ENCODE measurements at regions not wholly inside any gene's neighbourhood (a gene's known extent, or its start where the extent isn't known, plus 50 kb on each side); places are given as distances from the start of the nearest gene placed in this dataset.

DNA sequence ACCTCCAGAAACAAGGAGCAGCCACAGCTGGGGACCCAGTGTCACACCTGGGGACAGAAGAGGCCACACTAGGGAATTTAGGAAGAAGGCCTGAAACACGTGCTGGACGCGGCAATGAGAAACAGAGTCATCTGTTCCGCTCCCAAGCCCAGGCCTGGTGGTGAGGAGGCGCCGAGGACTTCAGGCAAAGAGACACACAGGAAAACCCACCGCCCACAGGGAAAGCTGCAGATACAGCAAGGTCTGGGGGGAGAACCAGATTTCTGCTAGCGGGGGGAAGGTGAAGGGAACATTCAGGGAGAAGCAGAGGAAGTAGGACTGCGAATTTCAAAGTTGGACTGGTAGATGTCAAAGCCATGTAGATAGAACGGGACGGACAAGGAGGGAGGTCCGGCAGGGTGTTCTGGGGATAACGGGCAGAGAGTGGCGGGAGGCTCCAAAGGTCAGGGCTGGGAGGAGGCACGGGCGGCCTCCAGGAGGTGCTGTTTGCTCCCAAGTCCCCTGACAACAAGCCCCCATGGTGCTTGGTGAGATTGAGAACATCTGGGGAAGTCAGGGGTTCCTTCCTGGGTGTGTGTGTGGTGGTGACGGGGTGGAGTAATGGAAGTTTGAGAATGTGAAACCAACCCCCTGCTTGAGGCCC, 351.7 kb upstream of the MYT1L start:
- no peak overlapping the region for H3K27ac ChIP-seq (ENCODE audit: low read depth)
- H3K4me1 ChIP-seq (ENCODE audit: insufficient read depth): no peaks in the 10 kb centered on the region
- WGBS: 96% methylated on average over 17 of the region's 17 CpGs
- H3K36me3 ChIP-seq (ENCODE audit: insufficient read depth): no peaks in the 10 kb centered on the region
- no peak overlapping the region for H3K4me3 ChIP-seq (ENCODE audit: low read depth, low read length)
- no peak for DNase-seq (ENCODE audit: extremely low spot score)

DNA sequence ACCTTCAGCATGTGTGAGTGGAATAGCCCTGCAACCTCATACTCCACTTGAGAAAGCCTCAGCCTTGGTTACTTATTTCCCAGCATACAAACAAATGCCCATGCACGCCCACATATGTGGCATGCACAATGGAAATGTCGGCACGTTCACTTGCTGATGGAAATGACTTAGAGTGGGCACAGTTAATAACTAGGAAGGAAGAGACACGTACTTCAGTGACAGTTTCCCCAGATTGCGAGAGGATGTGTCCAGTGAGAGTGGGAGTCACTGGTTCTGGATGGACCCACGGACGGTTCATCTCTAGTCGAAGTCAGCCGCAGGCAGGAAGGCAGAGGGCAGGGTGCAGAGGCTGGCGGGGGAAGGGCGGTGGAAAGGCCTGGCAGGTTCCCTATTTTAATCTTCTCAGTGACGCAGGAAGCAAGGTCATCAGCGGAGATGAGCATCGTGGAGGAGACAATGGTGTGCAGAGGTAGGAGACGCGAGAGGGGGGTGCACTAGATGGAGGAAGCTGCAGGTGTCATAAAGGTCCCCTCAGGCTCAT, 350.7 kb upstream of the MYT1L start:
- Histone ChIP-seq H3K4me3 (ENCODE audit: low read depth, low read length) (no peak overlapping the region), H3K27ac (ENCODE audit: low read depth) (no peak overlapping the region), H3K36me3 (ENCODE audit: insufficient read depth) (no peaks in the 10 kb centered on the region), H3K4me1 (ENCODE audit: insufficient read depth) (no peaks in the 10 kb centered on the region)
- WGBS: 81% methylated on average over 16 of the region's 16 CpGs
- DNase-seq (ENCODE audit: extremely low spot score): no peak

DNA sequence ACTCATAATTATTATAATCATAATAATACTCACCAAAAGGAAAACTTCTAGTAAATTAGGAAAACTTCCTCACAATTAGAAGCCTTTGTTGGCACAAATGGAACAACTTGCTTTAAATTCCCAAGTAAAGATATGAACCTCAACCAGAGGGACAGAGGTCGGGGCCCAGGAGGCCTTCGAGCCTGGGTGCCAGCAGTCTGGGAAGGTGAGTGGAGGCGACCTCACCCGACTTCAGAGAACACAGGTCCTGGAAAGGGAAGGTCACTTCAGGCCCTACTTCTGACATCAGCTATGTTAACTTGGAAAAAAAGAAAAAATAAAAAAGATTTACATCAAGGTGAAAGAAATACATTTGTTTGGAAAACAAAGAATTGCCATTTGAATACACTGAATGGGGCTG, 350.0 kb upstream of the MYT1L start:
- 92% methylated on average over 4 of the region's 4 CpGs for WGBS
- Histone ChIP-seq H3K27ac (ENCODE audit: low read depth) (no peak overlapping the region), H3K36me3 (ENCODE audit: insufficient read depth) (no peaks in the 10 kb centered on the region), H3K4me3 (ENCODE audit: low read depth, low read length) (no peak overlapping the region), H3K4me1 (ENCODE audit: insufficient read depth) (no peaks in the 10 kb centered on the region)
- no peak for DNase-seq (ENCODE audit: extremely low spot score)

DNA sequence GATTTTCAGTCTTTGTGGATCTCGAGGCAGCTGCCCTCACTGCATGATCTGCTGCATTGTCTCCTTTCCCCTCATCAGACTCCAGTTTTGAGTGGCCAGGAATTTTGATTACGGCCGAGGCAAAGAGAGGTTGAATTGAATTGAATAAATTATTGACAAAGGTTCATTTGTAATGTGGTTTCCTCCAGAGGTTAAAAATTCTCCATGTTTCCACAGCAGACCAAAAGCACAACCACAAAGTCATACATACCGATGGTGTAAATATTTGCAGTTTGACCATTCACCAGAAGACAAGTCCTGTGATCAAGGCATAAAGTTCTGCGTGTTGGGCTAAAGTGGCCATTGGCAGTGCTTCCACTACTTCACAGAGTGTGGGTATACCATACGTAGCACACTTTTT, 343.8 kb upstream of the MYT1L start:
- Histone ChIP-seq H3K36me3 (ENCODE audit: insufficient read depth) (no peaks in the 10 kb centered on the region), H3K4me1 (ENCODE audit: insufficient read depth) (no peaks in the 10 kb centered on the region), H3K4me3 (ENCODE audit: low read depth, low read length) (no peak overlapping the region), H3K27ac (ENCODE audit: low read depth) (no peak overlapping the region)
- no peak for DNase-seq (ENCODE audit: extremely low spot score)
- 89% methylated on average over 6 of the region's 6 CpGs for WGBS

DNA sequence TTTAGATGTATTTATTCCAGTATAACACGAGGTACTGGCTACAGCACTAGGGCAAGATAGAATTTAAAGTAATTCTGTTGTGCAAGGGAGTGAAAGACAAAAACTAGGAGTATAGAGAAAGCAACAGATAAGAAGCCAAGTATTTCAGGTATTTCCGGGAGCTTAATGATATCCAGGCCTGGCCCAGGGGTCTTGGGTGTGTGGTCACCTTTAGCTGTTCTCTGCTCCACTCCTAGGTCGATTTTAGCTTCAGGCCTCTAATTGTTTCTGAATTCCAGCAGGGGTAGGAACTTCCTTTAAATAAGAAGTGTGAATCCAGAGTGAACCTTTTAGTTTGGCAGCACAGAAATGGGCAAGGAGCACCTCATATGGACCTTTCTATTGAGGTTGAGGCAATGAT, 342.3 kb upstream of the MYT1L start:
- WGBS: 66% methylated on average over 3 of the region's 3 CpGs
- Histone ChIP-seq H3K4me3 (ENCODE audit: low read depth, low read length) (no peak overlapping the region), H3K27ac (ENCODE audit: low read depth) (no peak overlapping the region), H3K36me3 (ENCODE audit: insufficient read depth) (no peaks in the 10 kb centered on the region), H3K4me1 (ENCODE audit: insufficient read depth) (no peaks in the 10 kb centered on the region)
- no peak for DNase-seq (ENCODE audit: extremely low spot score)

DNA sequence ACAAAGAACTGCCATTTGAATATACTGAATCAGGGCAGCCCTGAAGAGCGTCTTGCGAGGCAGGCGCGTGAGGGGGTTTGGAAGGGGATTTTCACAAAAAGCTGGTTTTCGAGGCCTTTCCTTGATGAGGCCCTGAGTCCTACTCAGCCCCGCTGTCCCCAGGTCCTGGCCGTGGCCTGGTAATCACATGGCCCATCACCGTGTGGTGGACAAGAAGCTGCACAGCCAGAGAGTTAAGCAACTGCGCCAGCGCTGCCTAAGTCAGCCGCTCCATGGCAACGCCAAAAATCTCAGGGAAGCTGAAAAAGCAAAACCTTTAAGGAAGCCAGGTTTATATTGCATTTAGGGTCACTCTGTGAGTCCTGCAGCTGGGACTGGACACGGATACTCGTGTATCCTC, 341.2 kb upstream of the MYT1L start:
- no peaks in the 10 kb centered on the region for H3K4me1 ChIP-seq (ENCODE audit: insufficient read depth)
- DNase-seq (ENCODE audit: extremely low spot score): no peak
- H3K27ac ChIP-seq (ENCODE audit: low read depth): no peak overlapping the region
- no peak overlapping the region for H3K4me3 ChIP-seq (ENCODE audit: low read depth, low read length)
- WGBS: 93% methylated on average over 14 of the region's 14 CpGs
- H3K36me3 ChIP-seq (ENCODE audit: insufficient read depth): no peaks in the 10 kb centered on the region

DNA sequence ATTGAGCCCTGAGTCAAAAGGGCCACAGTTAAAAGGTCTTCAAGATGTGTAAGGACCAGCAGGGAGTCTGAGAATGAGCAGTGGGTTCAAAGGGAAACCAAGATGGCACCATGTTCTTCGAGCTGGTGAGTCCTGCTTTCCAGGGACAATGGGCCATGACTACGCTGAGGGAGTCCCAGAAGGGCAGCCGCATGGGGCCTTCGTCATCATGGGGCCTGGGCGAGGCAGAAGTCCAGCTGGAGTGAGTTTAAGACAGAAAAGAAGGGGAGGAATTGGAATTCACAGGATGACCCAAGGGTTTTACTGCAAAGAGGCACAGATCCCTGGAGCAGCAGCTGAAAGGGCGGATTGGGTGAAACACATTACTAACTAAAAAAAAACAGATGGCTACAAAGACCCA, 340.8 kb upstream of the MYT1L start:
- H3K4me1 ChIP-seq (ENCODE audit: insufficient read depth): no peaks in the 10 kb centered on the region
- no peak overlapping the region for H3K4me3 ChIP-seq (ENCODE audit: low read depth, low read length)
- 93% methylated on average over 6 of the region's 6 CpGs for whole genome bisulfite sequencing
- H3K36me3 ChIP-seq (ENCODE audit: insufficient read depth): no peaks in the 10 kb centered on the region
- no peak overlapping the region for H3K27ac ChIP-seq (ENCODE audit: low read depth)
- no peak for DNase-seq (ENCODE audit: extremely low spot score)

DNA sequence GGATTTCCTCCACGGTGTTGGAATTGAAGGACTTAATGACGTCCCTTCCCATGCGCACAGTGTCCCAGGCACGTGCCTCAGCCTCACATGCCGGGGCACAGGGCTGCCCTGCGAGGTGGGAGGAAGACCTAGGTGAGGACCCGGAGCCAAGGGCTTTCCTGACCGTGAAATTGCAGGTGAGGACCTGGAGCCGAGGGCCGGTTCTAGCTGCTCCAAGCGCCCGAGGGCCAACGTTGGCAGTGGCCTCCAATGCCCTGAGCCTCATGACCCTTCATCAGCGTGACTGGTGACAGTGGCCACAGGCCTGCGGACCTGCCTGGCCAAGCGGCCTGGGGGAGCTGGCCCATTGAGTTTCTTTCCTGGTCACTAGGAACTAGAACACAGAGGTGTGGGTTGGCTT, 338.2 kb upstream of the MYT1L start:
- Histone ChIP-seq H3K27ac (ENCODE audit: low read depth) (no peak overlapping the region), H3K4me1 (ENCODE audit: insufficient read depth) (no peaks in the 10 kb centered on the region), H3K36me3 (ENCODE audit: insufficient read depth) (no peaks in the 10 kb centered on the region), H3K4me3 (ENCODE audit: low read depth, low read length) (no peak overlapping the region)
- WGBS: 95% methylated on average over 16 of the region's 16 CpGs
- DNase-seq (ENCODE audit: extremely low spot score): no peak

DNA sequence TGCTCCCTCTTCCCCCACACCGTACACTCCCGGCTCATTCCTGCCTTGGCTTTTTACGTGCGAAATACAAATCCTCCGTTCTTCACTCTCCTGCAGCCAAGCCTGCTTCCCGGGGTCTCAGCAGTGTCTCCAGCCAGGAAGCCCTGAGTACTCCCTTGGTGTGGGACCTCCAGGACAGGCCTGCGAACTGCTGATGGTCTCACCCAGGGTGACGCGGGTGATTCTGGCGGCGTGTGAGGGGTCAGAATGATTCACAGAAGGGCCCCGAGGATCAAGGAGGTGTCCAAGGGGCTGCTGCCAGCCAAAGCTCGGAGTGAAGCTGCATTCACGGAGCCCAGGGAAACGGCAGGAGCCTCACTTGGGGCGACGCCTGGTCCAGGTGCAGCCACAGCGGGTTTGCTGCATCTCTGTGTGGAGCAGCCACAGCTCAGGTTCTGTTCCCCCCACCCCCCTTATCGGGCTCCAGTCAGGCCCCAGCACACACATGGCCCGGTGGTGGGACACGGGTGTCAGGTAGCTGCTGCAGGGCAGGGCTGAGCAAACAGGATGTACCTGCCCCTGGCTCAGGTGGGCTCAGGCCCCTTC, 337.7 kb upstream of the MYT1L start:
- WGBS: 85% methylated on average over 21 of the region's 21 CpGs
- Histone ChIP-seq H3K27ac (ENCODE audit: low read depth) (no peak overlapping the region), H3K4me3 (ENCODE audit: low read depth, low read length) (no peak overlapping the region), H3K4me1 (ENCODE audit: insufficient read depth) (no peaks in the 10 kb centered on the region), H3K36me3 (ENCODE audit: insufficient read depth) (no peaks in the 10 kb centered on the region)
- no peak for DNase-seq (ENCODE audit: extremely low spot score)

DNA sequence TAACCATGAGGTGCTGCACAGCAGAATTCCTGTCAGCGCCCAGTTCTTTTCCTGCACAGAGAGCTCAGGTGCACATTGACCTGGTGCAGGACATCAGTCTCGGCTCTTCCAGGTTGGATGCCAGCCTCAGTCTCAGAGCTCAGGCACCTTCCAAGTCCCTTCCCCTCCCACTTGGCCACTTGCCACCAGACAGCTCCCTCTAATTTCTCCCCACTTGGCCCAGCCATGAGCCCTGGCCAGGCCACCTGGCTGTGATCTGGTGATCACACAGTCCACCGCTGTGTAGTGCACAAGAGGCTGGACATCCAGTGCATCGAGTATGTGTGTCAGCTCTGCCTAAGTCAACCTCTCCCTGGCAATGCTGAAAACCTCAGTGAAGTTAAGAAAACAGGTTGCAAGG, 336.6 kb upstream of the MYT1L start:
- 85% methylated on average over 4 of the region's 4 CpGs for WGBS
- no peak for DNase-seq (ENCODE audit: extremely low spot score)
- no peak overlapping the region for H3K4me3 ChIP-seq (ENCODE audit: low read depth, low read length)
- no peak overlapping the region for H3K27ac ChIP-seq (ENCODE audit: low read depth)
- H3K36me3 ChIP-seq (ENCODE audit: insufficient read depth): no peaks in the 10 kb centered on the region
- H3K4me1 ChIP-seq (ENCODE audit: insufficient read depth): no peaks in the 10 kb centered on the region

DNA sequence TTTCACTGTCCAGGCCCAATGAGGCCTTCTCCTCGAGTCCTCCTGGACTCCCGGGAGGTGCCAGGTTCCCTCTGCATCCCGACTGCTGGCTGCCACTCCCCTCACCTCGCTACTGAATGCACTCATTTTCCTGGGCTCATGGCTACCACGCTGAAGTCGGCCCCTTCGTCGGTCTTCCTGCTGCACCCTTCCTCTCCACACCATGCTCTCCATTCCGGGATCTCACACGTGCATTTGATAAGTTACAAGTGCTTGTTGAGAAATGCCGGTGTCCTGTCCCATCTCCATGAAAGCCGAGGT, 334.7 kb upstream of the MYT1L start:
- no peak overlapping the region for H3K27ac ChIP-seq (ENCODE audit: low read depth)
- DNase-seq (ENCODE audit: extremely low spot score): no peak
- no peaks in the 10 kb centered on the region for H3K4me1 ChIP-seq (ENCODE audit: insufficient read depth)
- 93% methylated on average over 12 of the region's 12 CpGs for WGBS
- H3K4me3 ChIP-seq (ENCODE audit: low read depth, low read length): no peak overlapping the region
- no peaks in the 10 kb centered on the region for H3K36me3 ChIP-seq (ENCODE audit: insufficient read depth)

DNA sequence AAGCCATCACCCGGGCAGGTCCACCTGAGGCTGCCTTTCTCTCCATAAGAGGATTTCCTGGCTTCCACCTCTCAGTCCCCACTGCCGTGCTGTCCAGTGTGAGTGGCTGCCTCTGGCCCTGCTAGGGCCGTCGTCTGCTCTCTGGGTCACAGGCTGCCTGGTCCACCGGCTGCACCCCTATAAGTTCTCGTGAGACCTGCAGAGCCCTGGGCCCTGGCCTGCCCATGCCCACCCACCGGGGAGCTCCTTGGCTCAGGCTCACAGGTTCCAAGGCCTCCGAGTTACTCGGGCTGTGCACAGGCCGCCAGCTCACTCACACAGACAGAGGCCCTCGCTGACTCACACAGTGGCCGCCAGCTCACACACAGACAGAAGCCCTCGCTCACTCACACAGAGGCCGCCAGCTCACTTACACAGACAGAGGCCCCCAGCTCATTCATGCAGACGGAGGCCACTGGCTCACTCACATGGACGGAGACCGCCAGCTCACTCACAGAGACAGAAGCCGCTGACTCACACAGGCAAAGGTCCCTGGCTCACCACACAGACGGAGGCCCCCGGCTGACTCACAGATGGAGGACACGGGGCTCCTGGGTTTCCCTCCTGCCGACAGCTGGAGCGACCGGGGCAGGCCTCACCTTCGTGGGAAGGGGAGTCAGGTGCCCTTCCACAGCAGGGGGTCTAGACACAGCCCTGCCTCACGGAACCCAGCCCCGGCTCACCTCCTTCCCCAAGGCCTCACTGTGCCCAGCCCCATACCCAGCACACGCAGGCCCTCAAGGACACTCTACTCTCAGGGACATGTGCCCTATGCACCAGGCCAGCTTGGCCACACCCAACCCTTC, 334.1 kb upstream of the MYT1L start:
- Histone ChIP-seq H3K4me3 (ENCODE audit: low read depth, low read length) (no peak overlapping the region), H3K27ac (ENCODE audit: low read depth) (no peak overlapping the region), H3K4me1 (ENCODE audit: insufficient read depth) (no peaks in the 10 kb centered on the region), H3K36me3 (ENCODE audit: insufficient read depth) (no peaks in the 10 kb centered on the region)
- no peak for DNase-seq (ENCODE audit: extremely low spot score)
- 74% methylated on average over 28 of the region's 28 CpGs for WGBS

DNA sequence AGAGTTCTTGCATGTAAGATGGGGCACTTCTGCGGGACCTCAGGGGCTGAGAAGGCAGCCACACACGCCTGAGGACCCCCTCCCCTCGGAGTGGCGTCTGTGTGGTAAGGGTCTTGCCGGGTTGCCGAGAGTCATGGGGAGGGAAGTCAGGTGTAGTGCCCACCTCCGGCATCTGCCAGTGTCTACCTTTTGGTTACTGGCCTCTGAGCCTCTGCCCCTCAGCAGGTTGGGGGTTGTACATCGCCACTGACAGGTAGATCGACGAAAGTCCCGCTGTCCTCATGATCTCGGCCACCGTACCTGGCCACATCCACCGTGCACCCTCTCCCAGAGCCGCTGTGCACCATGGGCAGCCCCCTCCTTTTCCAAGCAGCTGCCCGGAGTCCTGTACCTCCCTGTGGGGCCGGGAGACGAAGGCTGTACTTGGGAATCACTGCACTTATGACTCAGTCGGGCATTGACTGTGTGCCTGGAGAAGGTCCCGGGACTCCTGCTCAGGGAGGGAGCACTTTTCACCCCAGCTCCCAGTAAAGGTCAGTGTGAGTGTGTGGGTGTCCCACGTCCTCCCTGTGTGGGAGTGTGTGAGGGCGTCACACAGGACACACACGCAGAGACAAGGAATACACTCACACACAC, 332.4 kb upstream of the MYT1L start:
- H3K36me3 ChIP-seq (ENCODE audit: insufficient read depth): no peaks in the 10 kb centered on the region
- H3K4me1 ChIP-seq (ENCODE audit: insufficient read depth): no peaks in the 10 kb centered on the region
- no peak overlapping the region for H3K4me3 ChIP-seq (ENCODE audit: low read depth, low read length)
- H3K27ac ChIP-seq (ENCODE audit: low read depth): no peak overlapping the region
- DNase-seq (ENCODE audit: extremely low spot score): no peak
- 73% methylated on average over 23 of the region's 23 CpGs for WGBS
